DOHH2 (cell line): ENCODE measurements at regions not wholly inside any gene's neighbourhood (a gene's known extent, or its start where the extent isn't known, plus 50 kb on each side); places are given as distances from the start of the nearest gene placed in this dataset.

Experiments
- H3F3A ChIP-seq: fragments of 200-600 bp; sonication (generic), shearing (Covaris generic); 2 replicates; pipeline ENCODE4 v1.6.0; 2016; ENCODE audit warnings: antibody characterized with exemption, mild to moderate bottlenecking; ENCODE audit not compliant: control insufficient read depth, insufficient read depth
- H3K27ac ChIP-seq: fragments of 200-600 bp; sonication (generic); 2 replicates; pipeline ENCODE4 v1.5.1; 2014; ENCODE audit warnings: low read depth, mild to moderate bottlenecking, low read length, moderate library complexity
- H3K27me3 ChIP-seq: fragments of 200-600 bp; sonication (generic); 2 replicates; pipeline ENCODE4 v1.6.1; 2014; ENCODE audit warnings: mild to moderate bottlenecking, low read length, mixed read lengths; ENCODE audit not compliant: control insufficient read depth
- H3K36me3 ChIP-seq: fragments of 200-600 bp; sonication (generic); 2 replicates; pipeline ENCODE4 v1.6.1; 2014; ENCODE audit warnings: mild to moderate bottlenecking, low read length, moderate library complexity, mixed read lengths; ENCODE audit not compliant: control insufficient read depth
- H3K4me1 ChIP-seq: fragments of 200-600 bp; sonication (generic); 2 replicates; pipeline ENCODE4 v1.6.1; 2014; ENCODE audit warnings: mild to moderate bottlenecking, low read length, mixed read lengths; ENCODE audit not compliant: control insufficient read depth
- H3K4me2 ChIP-seq: fragments of 200-600 bp; sonication (generic); 2 replicates; pipeline ENCODE4 v1.6.0; 2014; ENCODE audit warnings: mild to moderate bottlenecking, low read length, moderate library complexity
- H3K4me3 ChIP-seq: fragments of 200-600 bp; sonication (generic); 2 replicates; pipeline ENCODE4 v1.5.1; 2014; ENCODE audit warnings: mild to moderate bottlenecking, low read length, mixed read lengths
- H3K79me2 ChIP-seq: fragments of 200-600 bp; sonication (generic); 2 replicates; pipeline ENCODE4 v1.6.1; 2014; ENCODE audit warnings: mild to moderate bottlenecking, low read length, mixed read lengths; ENCODE audit not compliant: control insufficient read depth
- H3K9me2 ChIP-seq: fragments of 200-600 bp; sonication (generic); replicated peaks from 2 replicates; pipeline ENCODE4 v1.6.1; 2014; ENCODE audit warnings: mild to moderate bottlenecking, low read length, mixed read lengths; ENCODE audit not compliant: control insufficient read depth
- H3K9me3 ChIP-seq: fragments of 200-600 bp; sonication (generic); 2 replicates; pipeline ENCODE4 v1.6.1; 2014; ENCODE audit warnings: antibody characterized with exemption, low read length, mixed read lengths; ENCODE audit not compliant: control insufficient read depth, insufficient read depth
- H4K20me1 ChIP-seq: fragments of 200-600 bp; sonication (generic); 2 replicates; pipeline ENCODE4 v1.6.0; 2014; ENCODE audit warnings: low read depth, mild to moderate bottlenecking, antibody characterized with exemption, low read length, moderate library complexity; ENCODE audit not compliant: control insufficient read depth, insufficient read depth
- CTCF ChIP-seq: fragments of 200-600 bp; sonication (generic); IDR thresholded peaks from one replicate; pipeline ENCODE4 v1.5.1; 2014; ENCODE audit warnings: antibody characterized with exemption, mild to moderate bottlenecking, low read depth, low read length; ENCODE audit not compliant: poor library complexity, severe bottlenecking
- EZH2phosphoT487 ChIP-seq: fragments of 200-600 bp; sonication (generic); IDR thresholded peaks from 2 replicates; pipeline ENCODE4 v1.6.1; 2017; ENCODE audit warnings: borderline replicate concordance, mild to moderate bottlenecking, antibody characterized with exemption, low read length, moderate library complexity, mixed read lengths

DNA sequence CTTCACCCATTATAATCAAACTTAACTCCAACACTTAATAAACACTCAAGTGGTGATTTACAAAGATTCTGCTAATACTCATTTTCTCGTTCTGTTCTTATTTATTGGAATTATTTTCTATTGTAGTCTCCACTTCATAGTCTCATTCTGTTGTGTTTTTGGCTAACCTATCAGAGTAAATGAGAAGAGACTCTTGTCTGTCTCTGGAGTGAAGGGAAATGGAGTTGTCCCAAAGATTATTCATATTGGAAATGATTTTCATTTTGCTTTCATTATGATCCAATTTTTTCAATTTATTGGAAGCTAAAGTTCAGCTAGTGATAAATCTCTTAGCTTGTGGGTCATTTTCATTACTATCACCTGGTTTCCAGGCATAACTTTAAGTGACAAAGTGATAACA lies 454.9 kb upstream of the JAG1 start:
- no peaks in the 10 kb centered on the region for H3K36me3 ChIP-seq
- no peak overlapping the region for H3K27ac ChIP-seq
- no peak for TF ChIP-seq EZH2phosphoT487
- TF ChIP-seq CTCF = no peak
- no peak overlapping the region for H3K4me2 ChIP-seq
- no peaks in the 10 kb centered on the region for H3K4me1 ChIP-seq
- no peaks in the 10 kb centered on the region for H3K9me3 ChIP-seq
- no peaks in the 10 kb centered on the region for H4K20me1 ChIP-seq
- no peaks in the 10 kb centered on the region for H3K79me2 ChIP-seq
- no peaks in the 10 kb centered on the region for H3K9me2 ChIP-seq
- H3F3A ChIP-seq = no peaks in the 10 kb centered on the region
- no peak overlapping the region for H3K4me3 ChIP-seq
- H3K27me3 ChIP-seq = no peaks in the 10 kb centered on the region

- Histone ChIP-seq H3F3A (no peaks in the 10 kb centered on the region), H3K4me1 (no peaks in the 10 kb centered on the region), H3K27me3 (no peaks in the 10 kb centered on the region), H3K9me2 (no peaks in the 10 kb centered on the region), H3K36me3 (no peaks in the 10 kb centered on the region), H3K79me2 (no peaks in the 10 kb centered on the region), H3K4me3 (no peak overlapping the region), H3K9me3 (no peaks in the 10 kb centered on the region), H4K20me1 (no peaks in the 10 kb centered on the region), H3K4me2 (no peak overlapping the region), H3K27ac (no peak overlapping the region)
- TF ChIP-seq EZH2phosphoT487 (no peak), CTCF (no peak)
Measured at GRCh38 chr20:11130554-11131166, 456.9 kb upstream of the JAG1 start.

DNA sequence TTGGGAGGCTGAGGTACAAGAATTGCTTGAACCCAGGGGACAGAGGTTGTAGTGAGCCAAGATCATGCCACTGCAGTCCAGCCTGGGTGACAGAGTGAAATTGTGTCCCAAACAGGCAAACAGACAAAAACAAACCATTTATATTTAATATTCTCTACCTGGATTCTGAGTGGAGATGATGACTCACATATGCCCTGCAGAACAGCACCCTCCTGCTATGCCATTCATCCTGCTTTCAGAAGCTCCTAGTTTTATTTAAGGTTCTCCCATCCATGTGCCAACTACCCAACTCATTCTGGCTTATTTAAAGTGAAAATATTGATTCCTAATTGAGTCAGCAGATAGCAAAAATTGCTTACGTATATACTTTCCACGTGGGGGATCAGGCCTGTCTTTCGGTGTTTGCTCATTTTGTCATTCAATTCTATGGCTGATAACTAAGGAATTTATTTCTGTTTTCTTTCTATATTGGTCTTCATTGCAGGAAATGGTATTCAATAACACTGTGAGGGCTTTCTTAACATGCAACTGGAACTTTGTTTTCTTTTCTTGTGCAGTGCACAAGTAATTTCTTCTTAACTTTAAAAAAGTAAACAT lies 459.1 kb upstream of the JAG1 start:
- TF ChIP-seq CTCF (no peak), EZH2phosphoT487 (no peak)
- no peaks in the 10 kb centered on the region for H3K9me2 ChIP-seq
- H3K36me3 ChIP-seq = no peaks in the 10 kb centered on the region
- no peak overlapping the region for H3K27ac ChIP-seq
- no peak overlapping the region for H3K4me2 ChIP-seq
- H3K27me3 ChIP-seq = no peaks in the 10 kb centered on the region
- H3K79me2 ChIP-seq = no peaks in the 10 kb centered on the region
- no peaks in the 10 kb centered on the region for H3F3A ChIP-seq
- no peak overlapping the region for H3K4me3 ChIP-seq
- no peaks in the 10 kb centered on the region for H3K9me3 ChIP-seq
- H3K4me1 ChIP-seq = no peaks in the 10 kb centered on the region
- H4K20me1 ChIP-seq = no peaks in the 10 kb centered on the region
